HG03439 (cell line): ENCODE measurements at regions not wholly inside any gene's neighbourhood (a gene's known extent, or its start where the extent isn't known, plus 50 kb on each side); places are given as distances from the start of the nearest gene placed in this dataset.
"Not testable (repeated sequence)": the region's sequence is repeated elsewhere in the genome, so short reads cannot be mapped to it uniquely, and the experiment has no call there.

Source experiments
- ATAC-seq: cut with Tn5 transposase; IDR thresholded peaks from one replicate; pipeline ENCODE4 v1.9.1; 2021; ENCODE audit warnings: mild to moderate bottlenecking, moderate library complexity; ENCODE audit not compliant: unreplicated experiment

- ATAC-seq = no peak
These were observed 477.0 kb downstream of the PCNX1 start for GRCh38 chr14:71384007-71384845.

- no peak for ATAC-seq
These were observed 480.5 kb downstream of the PCNX1 start for GRCh38 chr14:71387753-71388152.

- ATAC-seq = no peak
These were observed 481.1 kb downstream of the PCNX1 start for GRCh38 chr14:71388336-71388735.

- no peak for ATAC-seq
These were observed 481.6 kb downstream of the PCNX1 start for GRCh38 chr14:71388862-71389261.

- no peak for ATAC-seq
These were observed 487.1 kb downstream of the PCNX1 start for GRCh38 chr14:71394386-71394785.

- ATAC-seq = no peak
These were observed 487.9 kb downstream of the PCNX1 start for GRCh38 chr14:71395151-71395604.

- ATAC-seq = no peak
These were observed 488.4 kb downstream of the PCNX1 start for GRCh38 chr14:71395636-71396035.

- no peak for ATAC-seq
These were observed 488.9 kb downstream of the PCNX1 start for GRCh38 chr14:71396050-71396677.

- no peak for ATAC-seq
These were observed 490.1 kb downstream of the PCNX1 start for GRCh38 chr14:71397371-71397770.

- no peak for ATAC-seq
These were observed 491.2 kb downstream of the PCNX1 start for GRCh38 chr14:71398450-71398849.

GRCh38 chr14:71399057-71399487, 491.8 kb downstream of the PCNX1 start:
- ATAC-seq = peak; percentile 63

GRCh38 chr14:71400871-71401321, 493.6 kb downstream of the PCNX1 start:
- no peak for ATAC-seq

GRCh38 chr14:71402415-71402814, 495.2 kb downstream of the PCNX1 start:
- not testable (repeated sequence) for ATAC-seq

GRCh38 chr14:71403656-71404055, 496.4 kb downstream of the PCNX1 start:
- ATAC-seq = peak; percentile 41

GRCh38 chr14:71405676-71406075, 498.4 kb downstream of the PCNX1 start:
- ATAC-seq = no peak

- ATAC-seq = no peak
These were observed 501.2 kb downstream of the PCNX1 start for GRCh38 chr14:71408362-71409030.

GRCh38 chr14:71410578-71411284, 503.5 kb downstream of the PCNX1 start:
- ATAC-seq = no peak

GRCh38 chr14:71411285-71411595, 504.0 kb downstream of the PCNX1 start:
- no peak for ATAC-seq

- ATAC-seq = no peak
These were observed 504.5 kb downstream of the PCNX1 start for GRCh38 chr14:71411738-71412137.

- no peak for ATAC-seq
These were observed 507.6 kb downstream of the PCNX1 start for GRCh38 chr14:71414631-71415403.

- no peak for ATAC-seq
These were observed 508.1 kb downstream of the PCNX1 start for GRCh38 chr14:71415404-71415690.
